ENCODE measurements at regions not wholly inside any gene's neighbourhood (a gene's known extent, or its start where the extent isn't known, plus 50 kb on each side); places are given as distances from the start of the nearest gene placed in this dataset.

DNA sequence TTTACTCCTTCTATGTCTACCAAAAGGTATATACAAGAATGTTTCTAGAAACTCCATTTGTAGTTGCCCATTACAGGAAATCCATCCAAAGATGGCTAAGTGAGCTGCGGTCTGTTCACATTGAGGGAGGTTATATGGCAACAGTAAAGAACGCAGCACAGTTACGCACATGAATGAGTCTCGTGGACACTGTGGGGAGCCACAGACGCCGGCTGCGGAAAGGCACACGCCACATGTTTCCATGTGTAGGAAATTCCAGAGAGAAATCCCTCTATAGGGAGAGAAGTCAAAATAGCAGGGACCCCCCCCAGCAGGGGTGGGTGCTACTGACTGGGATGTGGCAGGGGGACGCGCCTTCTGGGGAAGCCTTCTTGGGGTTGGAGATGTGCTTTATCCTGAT is 139.0 kb upstream of the NCOR2 start:
- no peak overlapping the region for H3K4me3 ChIP-seq (ENCODE audit: low read depth, low read length)
- TF ChIP-seq, protein P1, sequence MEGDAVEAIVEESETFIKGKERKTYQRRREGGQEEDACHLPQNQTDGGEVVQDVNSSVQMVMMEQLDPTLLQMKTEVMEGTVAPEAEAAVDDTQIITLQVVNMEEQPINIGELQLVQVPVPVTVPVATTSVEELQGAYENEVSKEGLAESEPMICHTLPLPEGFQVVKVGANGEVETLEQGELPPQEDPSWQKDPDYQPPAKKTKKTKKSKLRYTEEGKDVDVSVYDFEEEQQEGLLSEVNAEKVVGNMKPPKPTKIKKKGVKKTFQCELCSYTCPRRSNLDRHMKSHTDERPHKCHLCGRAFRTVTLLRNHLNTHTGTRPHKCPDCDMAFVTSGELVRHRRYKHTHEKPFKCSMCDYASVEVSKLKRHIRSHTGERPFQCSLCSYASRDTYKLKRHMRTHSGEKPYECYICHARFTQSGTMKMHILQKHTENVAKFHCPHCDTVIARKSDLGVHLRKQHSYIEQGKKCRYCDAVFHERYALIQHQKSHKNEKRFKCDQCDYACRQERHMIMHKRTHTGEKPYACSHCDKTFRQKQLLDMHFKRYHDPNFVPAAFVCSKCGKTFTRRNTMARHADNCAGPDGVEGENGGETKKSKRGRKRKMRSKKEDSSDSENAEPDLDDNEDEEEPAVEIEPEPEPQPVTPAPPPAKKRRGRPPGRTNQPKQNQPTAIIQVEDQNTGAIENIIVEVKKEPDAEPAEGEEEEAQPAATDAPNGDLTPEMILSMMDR (IDR thresholded peaks at IDR 0.05; ENCODE audit: insufficient read depth, low read depth, low read length, missing control alignments), result no peak
- DNase-seq (ENCODE audit: low read depth), result no peak

DNA sequence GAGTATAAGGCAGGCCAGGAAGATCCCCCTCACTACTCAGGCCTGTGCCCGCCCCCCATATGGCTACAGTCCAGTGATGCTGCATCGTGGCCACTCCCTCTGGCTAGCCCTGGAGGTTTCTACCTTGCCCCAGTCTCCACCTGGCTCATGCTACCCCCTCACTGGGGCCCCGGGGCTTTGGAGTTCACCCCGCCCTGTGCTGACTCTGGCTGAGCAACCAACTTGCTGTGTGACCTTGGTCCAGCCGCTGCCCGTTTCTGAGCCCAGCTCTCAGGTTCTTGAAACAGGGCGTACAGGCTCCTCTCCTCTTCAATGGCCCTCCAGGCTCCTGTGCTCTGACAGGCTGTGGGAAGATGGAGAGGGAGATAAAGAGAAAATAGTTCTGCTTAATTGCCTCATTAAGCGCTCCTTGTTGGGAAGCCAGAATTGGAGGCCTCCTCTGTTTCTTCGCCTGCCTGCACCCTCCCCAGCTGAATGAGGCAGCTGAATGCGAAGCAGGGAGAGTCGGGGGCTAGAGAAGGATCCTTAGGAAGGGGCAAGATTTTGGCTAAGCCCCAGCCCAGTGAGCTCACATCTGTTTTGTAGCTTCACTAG is 138.2 kb upstream of the NCOR2 start:
- TF ChIP-seq, protein P1 (IDR thresholded peaks at IDR 0.05; ENCODE audit: insufficient read depth, low read depth, low read length, missing control alignments), result no peak
- DNase-seq (ENCODE audit: low read depth), result no peak
- no peak overlapping the region for H3K4me3 ChIP-seq (ENCODE audit: low read depth, low read length)

DNA sequence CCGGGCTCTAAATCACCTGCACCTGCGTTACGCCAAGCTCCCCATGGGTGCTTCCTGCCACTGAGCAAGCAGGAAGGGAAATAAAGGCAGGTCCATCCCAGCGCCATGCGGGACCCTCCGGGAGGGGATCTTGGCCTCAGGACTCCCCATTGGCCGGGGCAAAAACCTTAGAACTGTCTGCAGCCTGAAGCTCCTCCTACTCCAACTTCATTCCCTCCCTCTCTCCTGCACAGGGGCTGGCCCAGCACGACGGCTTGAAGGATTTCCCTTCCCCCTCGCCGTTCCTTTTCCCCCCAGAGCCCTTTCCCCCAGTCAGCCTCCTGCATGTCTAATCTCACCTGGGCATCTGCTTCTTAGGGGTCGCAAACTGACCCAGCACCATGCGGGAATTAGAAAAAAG is 137.2 kb upstream of the NCOR2 start:
- TF ChIP-seq, protein P1 (IDR thresholded peaks at IDR 0.05; ENCODE audit: insufficient read depth, low read depth, low read length, missing control alignments), result no peak
- no peak overlapping the region for H3K4me3 ChIP-seq (ENCODE audit: low read depth, low read length)
- DNase-seq (ENCODE audit: low read depth), result no peak

DNA sequence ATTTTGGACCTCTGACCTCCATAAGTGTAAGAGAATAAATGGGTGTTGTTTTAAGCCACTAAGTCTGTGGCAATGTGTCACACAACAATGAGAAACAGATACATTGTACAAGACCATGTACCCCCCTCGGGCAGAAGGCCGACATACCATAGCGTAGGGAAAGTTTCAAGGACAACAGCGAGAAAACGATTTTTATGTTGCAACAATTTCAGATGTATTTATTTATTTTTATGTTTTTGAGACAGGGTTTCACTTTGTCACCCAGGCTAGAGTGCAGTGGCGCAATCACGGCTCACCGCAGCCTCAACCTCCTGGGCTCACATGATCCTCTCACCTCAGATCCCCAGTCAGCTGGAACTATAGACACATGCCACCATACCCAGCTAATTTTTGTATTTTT is 136.4 kb upstream of the NCOR2 start:
- no peak for DNase-seq (ENCODE audit: low read depth)

DNA sequence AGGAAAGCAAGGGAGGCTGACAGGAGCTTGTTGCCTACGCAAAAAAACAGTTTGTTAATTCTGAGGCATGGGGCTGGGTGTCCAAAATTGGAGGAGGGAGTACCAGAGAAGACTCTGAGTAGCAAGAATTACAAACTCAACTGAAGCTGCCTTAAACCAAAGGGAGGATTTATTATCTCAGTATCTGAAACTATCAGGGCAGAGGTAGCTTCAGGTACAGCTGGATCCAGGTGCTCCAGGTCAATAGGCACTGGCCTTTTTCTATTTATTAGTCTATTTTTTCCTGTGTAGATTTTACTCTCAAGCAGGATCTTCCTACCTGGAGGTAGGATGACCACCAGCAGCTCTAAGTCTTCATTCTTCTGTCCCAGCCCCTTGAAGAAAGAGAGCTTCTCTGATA is 135.3 kb upstream of the NCOR2 start:
- no peak for DNase-seq (ENCODE audit: low read depth)
- H3K4me3 ChIP-seq (ENCODE audit: low read depth, low read length), result no peak overlapping the region
- TF ChIP-seq, protein P1 (IDR thresholded peaks at IDR 0.05; ENCODE audit: insufficient read depth, low read depth, low read length, missing control alignments), result no peak

More for the DNA sequence above, 136.4 kb upstream of the NCOR2 start:
- H3K4me3 ChIP-seq (ENCODE audit: low read depth, low read length), result no peak overlapping the region
- TF ChIP-seq, protein P1 (IDR thresholded peaks at IDR 0.05; ENCODE audit: insufficient read depth, low read depth, low read length, missing control alignments), result no peak

DNA sequence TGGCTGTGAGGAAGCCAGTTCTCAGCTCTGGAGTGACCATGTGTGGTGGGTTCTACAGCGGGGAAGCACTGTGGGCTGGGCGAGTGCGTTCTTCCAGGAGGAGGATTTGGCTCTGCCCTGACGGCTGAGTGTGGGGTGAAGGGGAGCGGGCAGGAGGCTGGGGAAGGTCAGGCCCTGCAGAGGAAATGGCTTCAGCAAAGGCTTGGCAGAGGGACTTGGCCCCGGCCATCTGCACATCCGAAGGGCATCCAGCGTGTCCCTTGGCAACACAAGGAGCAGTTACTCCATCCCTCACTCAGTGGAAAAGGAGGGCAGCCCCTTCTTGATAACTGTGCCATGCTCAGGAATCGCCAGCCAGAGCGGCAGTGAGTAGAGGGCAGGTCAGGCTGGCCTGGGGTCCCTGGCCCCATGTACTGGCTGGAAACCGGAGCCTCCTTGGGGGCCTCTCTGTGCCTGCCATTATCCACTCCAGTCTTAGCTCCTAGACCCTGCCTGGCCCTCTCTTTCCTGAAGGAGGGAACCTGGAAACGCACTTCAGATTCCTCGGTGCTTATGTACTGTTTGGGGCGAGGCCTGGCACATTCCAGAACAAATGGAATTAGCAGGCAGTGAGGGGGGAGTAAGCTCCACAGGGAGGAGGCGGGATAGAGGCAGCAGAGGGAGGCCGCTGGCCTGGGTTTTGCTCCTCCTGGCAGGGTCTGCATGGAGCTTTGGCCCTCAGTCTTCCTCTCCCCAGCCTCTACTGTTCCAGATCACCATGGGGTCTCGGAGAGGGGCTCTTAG is 133.6 kb upstream of the NCOR2 start:
- H3K4me3 ChIP-seq (ENCODE audit: low read depth, low read length), result no peak overlapping the region
- DNase-seq (ENCODE audit: low read depth), result no peak
- TF ChIP-seq, protein P1 (IDR thresholded peaks at IDR 0.05; ENCODE audit: insufficient read depth, low read depth, low read length, missing control alignments), result no peak
